ENCODE measurements at regions not wholly inside any gene's neighbourhood (a gene's known extent, or its start where the extent isn't known, plus 50 kb on each side); places are given as distances from the start of the nearest gene placed in this dataset.

DNA sequence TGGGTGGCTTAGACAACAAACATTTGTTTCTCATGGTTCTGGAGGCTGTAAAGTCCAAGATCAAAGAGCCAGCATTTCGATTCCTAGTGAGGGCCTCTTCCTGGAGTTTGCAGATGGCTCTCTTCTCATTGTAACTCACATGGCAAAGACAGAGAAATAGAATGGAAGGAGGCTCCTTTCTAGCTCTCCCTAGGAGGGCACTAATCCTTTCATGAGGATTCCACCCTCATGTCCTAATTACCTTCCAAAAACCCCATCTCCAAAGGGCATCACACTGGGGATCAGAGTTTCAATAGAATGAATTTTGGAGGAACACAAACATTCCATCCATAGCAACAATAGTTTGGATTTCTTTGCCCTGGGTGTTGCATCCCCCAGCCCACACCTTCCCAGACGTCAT is 247.3 kb downstream of the TTLL7 start:
- TF ChIP-seq, protein P1, sequence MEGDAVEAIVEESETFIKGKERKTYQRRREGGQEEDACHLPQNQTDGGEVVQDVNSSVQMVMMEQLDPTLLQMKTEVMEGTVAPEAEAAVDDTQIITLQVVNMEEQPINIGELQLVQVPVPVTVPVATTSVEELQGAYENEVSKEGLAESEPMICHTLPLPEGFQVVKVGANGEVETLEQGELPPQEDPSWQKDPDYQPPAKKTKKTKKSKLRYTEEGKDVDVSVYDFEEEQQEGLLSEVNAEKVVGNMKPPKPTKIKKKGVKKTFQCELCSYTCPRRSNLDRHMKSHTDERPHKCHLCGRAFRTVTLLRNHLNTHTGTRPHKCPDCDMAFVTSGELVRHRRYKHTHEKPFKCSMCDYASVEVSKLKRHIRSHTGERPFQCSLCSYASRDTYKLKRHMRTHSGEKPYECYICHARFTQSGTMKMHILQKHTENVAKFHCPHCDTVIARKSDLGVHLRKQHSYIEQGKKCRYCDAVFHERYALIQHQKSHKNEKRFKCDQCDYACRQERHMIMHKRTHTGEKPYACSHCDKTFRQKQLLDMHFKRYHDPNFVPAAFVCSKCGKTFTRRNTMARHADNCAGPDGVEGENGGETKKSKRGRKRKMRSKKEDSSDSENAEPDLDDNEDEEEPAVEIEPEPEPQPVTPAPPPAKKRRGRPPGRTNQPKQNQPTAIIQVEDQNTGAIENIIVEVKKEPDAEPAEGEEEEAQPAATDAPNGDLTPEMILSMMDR (IDR thresholded peaks at IDR 0.05 in 2 of 3, conservative IDR thresholded peaks at IDR 0.05 in 1 of 3; ENCODE audit: control insufficient read depth in 2 of 3, extremely low read depth in 1 of 3, insufficient read depth in 1 of 3, low read depth in 3 of 3, low read length in 3 of 3), result no peak
- no peak for TF ChIP-seq YY1 (IDR thresholded peaks at IDR 0.05; ENCODE audit: low read depth, low read length)
